Glutamatergic neuron (in vitro differentiated cells): ENCODE measurements at regions not wholly inside any gene's neighbourhood (a gene's known extent, or its start where the extent isn't known, plus 50 kb on each side); places are given as distances from the start of the nearest gene placed in this dataset.

Experiments
- DNase-seq: peaks from one replicate; pipeline ENCODE4 v3.0.0; 2022
- H3K27ac Mint-ChIP-seq: one replicate; pipeline ENCODE4 v1.8.0; 2020; ENCODE audit warnings: mild to moderate bottlenecking, mixed read lengths, inconsistent platforms; ENCODE audit not compliant: unreplicated experiment
- H3K27me3 Mint-ChIP-seq: one replicate; pipeline ENCODE4 v1.8.0; 2020; ENCODE audit warnings: mild to moderate bottlenecking, moderate library complexity, mixed read lengths, inconsistent platforms; ENCODE audit not compliant: unreplicated experiment
- H3K36me3 Mint-ChIP-seq: one replicate; pipeline ENCODE4 v1.8.0; 2020; ENCODE audit warnings: mild to moderate bottlenecking, mixed read lengths, inconsistent platforms; ENCODE audit not compliant: unreplicated experiment
- H3K4me1 Mint-ChIP-seq: one replicate; pipeline ENCODE4 v1.8.0; 2020; ENCODE audit warnings: mild to moderate bottlenecking, low read depth, mixed read lengths, inconsistent platforms; ENCODE audit not compliant: unreplicated experiment
- H3K4me3 Mint-ChIP-seq: one replicate; pipeline ENCODE4 v1.8.0; 2020; ENCODE audit warnings: mild to moderate bottlenecking, mixed read lengths, inconsistent platforms; ENCODE audit not compliant: unreplicated experiment
- H3K9me3 Mint-ChIP-seq: one replicate; pipeline ENCODE4 v1.8.0; 2020; ENCODE audit warnings: mild to moderate bottlenecking, moderate library complexity, mixed read lengths, inconsistent platforms; ENCODE audit not compliant: unreplicated experiment
- TF ChIP-seq, protein P1 (sequence below): fragments of 200-600 bp; sonication (generic); IDR thresholded peaks from one replicate; pipeline ENCODE4 v1.5.0; 2021; ENCODE audit not compliant: partially characterized antibody, unreplicated experiment

DNA sequence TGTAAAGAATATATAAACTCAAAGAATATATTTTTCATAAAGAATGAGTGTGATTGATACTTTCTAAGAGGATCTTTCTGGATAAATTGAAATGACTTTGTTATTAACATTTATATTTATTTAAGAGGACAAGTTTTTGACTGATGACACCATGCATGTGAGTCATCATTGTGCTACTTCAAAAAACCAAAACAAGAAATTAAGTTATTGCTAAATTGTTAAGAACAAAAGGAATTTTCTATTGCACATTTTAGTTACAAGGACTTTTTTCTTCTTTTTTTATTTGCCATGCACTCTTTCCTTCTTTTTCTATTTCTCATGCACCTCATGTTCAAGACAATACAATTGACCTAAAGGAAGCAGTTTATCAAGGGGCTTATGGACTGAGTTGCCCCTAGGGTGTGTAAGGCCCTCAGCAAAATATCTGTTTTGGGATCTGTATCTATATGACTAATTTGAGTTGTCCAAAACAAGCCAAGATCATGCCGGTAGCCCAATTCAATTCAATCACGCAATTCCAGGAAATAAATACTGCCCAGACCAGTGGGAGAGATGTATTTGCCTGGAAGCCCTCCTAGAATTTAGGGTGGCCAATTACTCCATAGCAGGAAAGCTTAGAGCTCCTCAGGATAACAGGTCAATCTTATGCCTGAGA lies 654.3 kb downstream of the METTL4 start:
- peaks cover 1% of the 10 kb centered on the region for H3K9me3 Mint-ChIP-seq
- H3K36me3 Mint-ChIP-seq: no peaks in the 10 kb centered on the region
- H3K27me3 Mint-ChIP-seq: peaks cover 2% of the 10 kb centered on the region
- no peaks in the 10 kb centered on the region for H3K4me1 Mint-ChIP-seq
- no peak for DNase-seq
- TF ChIP-seq, protein P1, sequence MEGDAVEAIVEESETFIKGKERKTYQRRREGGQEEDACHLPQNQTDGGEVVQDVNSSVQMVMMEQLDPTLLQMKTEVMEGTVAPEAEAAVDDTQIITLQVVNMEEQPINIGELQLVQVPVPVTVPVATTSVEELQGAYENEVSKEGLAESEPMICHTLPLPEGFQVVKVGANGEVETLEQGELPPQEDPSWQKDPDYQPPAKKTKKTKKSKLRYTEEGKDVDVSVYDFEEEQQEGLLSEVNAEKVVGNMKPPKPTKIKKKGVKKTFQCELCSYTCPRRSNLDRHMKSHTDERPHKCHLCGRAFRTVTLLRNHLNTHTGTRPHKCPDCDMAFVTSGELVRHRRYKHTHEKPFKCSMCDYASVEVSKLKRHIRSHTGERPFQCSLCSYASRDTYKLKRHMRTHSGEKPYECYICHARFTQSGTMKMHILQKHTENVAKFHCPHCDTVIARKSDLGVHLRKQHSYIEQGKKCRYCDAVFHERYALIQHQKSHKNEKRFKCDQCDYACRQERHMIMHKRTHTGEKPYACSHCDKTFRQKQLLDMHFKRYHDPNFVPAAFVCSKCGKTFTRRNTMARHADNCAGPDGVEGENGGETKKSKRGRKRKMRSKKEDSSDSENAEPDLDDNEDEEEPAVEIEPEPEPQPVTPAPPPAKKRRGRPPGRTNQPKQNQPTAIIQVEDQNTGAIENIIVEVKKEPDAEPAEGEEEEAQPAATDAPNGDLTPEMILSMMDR: no peak
- H3K27ac Mint-ChIP-seq: no peak overlapping the region
- no peak overlapping the region for H3K4me3 Mint-ChIP-seq

DNA sequence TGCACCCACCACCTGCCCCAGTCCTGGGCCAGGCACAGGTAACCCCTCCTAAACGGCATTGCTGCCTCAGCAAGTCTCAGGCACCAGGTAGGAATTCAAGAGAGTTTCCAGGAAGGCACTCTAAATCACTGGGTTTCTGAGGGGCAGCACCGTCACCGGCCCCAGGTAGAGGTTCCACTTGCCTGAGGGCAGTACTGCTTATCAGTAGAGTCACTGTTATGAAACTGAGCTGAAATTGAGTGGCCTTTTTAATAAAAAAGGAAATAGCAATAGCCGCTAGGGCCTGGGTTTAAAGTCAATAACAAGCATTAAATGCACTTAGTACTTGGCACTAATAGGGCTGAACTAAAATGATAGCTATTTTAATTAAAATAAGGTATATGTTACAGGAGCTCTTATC lies 653.7 kb downstream of the METTL4 start:
- no peaks in the 10 kb centered on the region for H3K4me1 Mint-ChIP-seq
- TF ChIP-seq, protein P1: no peak
- H3K9me3 Mint-ChIP-seq: peaks cover 1% of the 10 kb centered on the region
- H3K36me3 Mint-ChIP-seq: no peaks in the 10 kb centered on the region
- no peak overlapping the region for H3K4me3 Mint-ChIP-seq
- no peak for DNase-seq
- H3K27me3 Mint-ChIP-seq: peaks cover 2% of the 10 kb centered on the region
- no peak overlapping the region for H3K27ac Mint-ChIP-seq

DNA sequence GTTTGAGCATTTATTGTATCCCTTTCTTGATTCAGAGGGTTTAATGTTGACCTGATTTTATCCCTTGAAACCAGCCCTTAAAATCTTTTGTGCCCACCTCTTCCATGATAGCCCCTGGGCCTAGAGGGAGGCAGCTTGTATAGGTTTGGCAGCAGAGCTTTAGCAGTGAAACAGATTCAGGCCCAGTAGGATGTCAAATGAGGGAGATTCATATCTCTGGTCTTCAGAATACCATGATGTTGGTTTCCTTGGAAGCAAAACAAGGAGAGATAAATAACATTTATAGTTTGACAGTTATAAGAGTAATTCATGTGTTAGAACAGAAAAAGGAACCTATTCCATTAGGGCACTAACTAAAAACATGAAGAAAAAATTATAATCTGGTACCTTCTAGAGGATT lies 649.2 kb downstream of the METTL4 start:
- TF ChIP-seq, protein P1: no peak
- H3K36me3 Mint-ChIP-seq: no peaks in the 10 kb centered on the region
- H3K4me1 Mint-ChIP-seq: no peaks in the 10 kb centered on the region
- DNase-seq: no peak
- no peak overlapping the region for H3K4me3 Mint-ChIP-seq
- peaks cover 2% of the 10 kb centered on the region for H3K9me3 Mint-ChIP-seq
- no peak overlapping the region for H3K27ac Mint-ChIP-seq
- H3K27me3 Mint-ChIP-seq: no peaks in the 10 kb centered on the region

DNA sequence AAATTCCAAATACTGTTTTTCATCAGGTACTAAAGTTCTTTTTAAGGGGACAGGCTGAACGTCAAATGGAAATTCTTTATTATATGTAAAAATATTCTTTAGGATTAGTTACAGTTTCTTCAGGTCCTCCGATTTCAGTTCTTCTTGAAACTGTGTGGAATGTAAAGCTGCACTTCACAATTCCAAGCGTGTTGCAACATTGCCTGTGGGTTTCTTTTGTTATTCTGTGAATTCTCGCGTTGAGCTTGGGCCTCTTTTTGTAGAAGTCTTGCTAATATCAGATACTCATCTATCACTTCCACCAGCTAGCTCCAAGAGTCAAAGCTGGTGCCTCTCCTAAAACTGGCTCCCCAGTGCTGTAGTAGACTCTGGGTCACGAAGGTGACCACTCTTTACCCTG lies 642.6 kb downstream of the METTL4 start:
- Mint-ChIP-seq H3K4me3 (no peak overlapping the region), H3K36me3 (no peaks in the 10 kb centered on the region), H3K27ac (no peak overlapping the region), H3K9me3 (peaks cover 4% of the 10 kb centered on the region), H3K4me1 (no peaks in the 10 kb centered on the region), H3K27me3 (no peaks in the 10 kb centered on the region)
- TF ChIP-seq, protein P1: no peak
- DNase-seq: no peak

DNA sequence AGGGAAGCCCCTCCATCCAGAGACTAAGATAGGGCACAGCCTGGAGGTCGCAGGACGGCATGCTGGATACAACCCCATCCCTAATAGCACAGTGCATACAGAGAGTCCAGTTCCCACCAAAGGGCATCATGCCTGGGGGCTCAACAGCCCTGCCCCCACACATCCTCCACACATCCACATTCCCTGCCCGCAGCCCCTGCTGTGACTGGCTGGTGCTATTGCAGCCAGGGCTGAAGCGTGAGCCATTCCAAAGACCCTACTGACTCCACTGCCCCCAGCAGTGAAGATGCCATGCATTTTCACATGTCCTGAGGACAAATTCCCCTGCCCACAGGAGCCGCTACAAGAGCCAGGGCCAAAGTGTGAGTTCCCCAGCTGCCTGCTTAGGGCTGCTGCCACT lies 641.6 kb downstream of the METTL4 start:
- H3K9me3 Mint-ChIP-seq: peaks cover 4% of the 10 kb centered on the region
- H3K36me3 Mint-ChIP-seq: no peaks in the 10 kb centered on the region
- no peak for DNase-seq
- no peaks in the 10 kb centered on the region for H3K27me3 Mint-ChIP-seq
- H3K4me1 Mint-ChIP-seq: no peaks in the 10 kb centered on the region
- TF ChIP-seq, protein P1: no peak
- H3K27ac Mint-ChIP-seq: no peak overlapping the region
- H3K4me3 Mint-ChIP-seq: no peak overlapping the region
